ENCODE measurements at regions not wholly inside any gene's neighbourhood (a gene's known extent, or its start where the extent isn't known, plus 50 kb on each side); places are given as distances from the start of the nearest gene placed in this dataset.

- no peak overlapping the region for H3K9ac ChIP-seq (ENCODE audit: insufficient read depth, low read length, poor library complexity, severe bottlenecking)
- H4K20me1 ChIP-seq (ENCODE audit: insufficient read depth, low read length) = no peaks in the 10 kb centered on the region
- Mint-ChIP-seq H3K9me3 (peaks cover 0 to 3% (median 1%) of the 10 kb centered on the region in 7 donors), H3K27me3 (ENCODE audit: low read depth in 3 of 3) (no peaks in the 10 kb centered on the region), H3K36me3 (no peaks in the 10 kb centered on the region), H3K4me3 (no peak overlapping the region), H3K27ac (no peak overlapping the region), H3K4me1 (no peaks in the 10 kb centered on the region)
- DNase-seq = no peak
- H2AFZ ChIP-seq (ENCODE audit: insufficient read depth, low read depth, low read length, poor library complexity, severe bottlenecking) = no peak overlapping the region
- no peaks in the 10 kb centered on the region for H3K27me3 ChIP-seq (ENCODE audit: control insufficient read depth in 2 of 2, insufficient read depth in 2 of 2, low read length in 2 of 2)
- 92% methylated on average over 2 of the region's 2 CpGs for WGBS (ENCODE audit: insufficient coverage)
- H3K27ac ChIP-seq (ENCODE audit: low read depth in 1 of 2, low read length in 2 of 2) = no peak overlapping the region
- H3K9me3 ChIP-seq (replicated peaks in 1 of 2; ENCODE audit: control insufficient read depth in 1 of 2, insufficient read depth in 1 of 2, low read length in 2 of 2) = no peaks in the 10 kb centered on the region
- H3K4me1 ChIP-seq (ENCODE audit: control insufficient read depth in 1 of 2, insufficient read depth in 2 of 2, low read length in 2 of 2) = no peaks in the 10 kb centered on the region
- no peak overlapping the region for H3K4me3 ChIP-seq (replicated peaks in 1 of 3; ENCODE audit: low read depth in 2 of 3, low read length in 3 of 3)
- no peaks in the 10 kb centered on the region for H3K36me3 ChIP-seq (replicated peaks in 1 of 2; ENCODE audit: control insufficient read depth in 1 of 2, insufficient read depth in 2 of 2, low read length in 2 of 2)
- H3K4me2 ChIP-seq (replicated peaks; ENCODE audit: extremely low read depth, low read length, poor library complexity, severe bottlenecking) = no peak overlapping the region
- intact Hi-C loops (cut with micrococcal nuclease) = no loop called here
- no peak for TF ChIP-seq CTCF (IDR thresholded peaks at IDR 0.05)
- H3K79me2 ChIP-seq (ENCODE audit: insufficient read depth, low read length) = no peaks in the 10 kb centered on the region
These were observed 549.4 kb downstream of the STK39 start for GRCh38 chr2:167697948-167698347.

- Mint-ChIP-seq H3K27me3 (ENCODE audit: low read depth in 3 of 3) (no peaks in the 10 kb centered on the region), H3K9me3 (peaks cover 0 to 3% (median 1%) of the 10 kb centered on the region in 7 donors), H3K36me3 (no peaks in the 10 kb centered on the region), H3K4me3 (no peak overlapping the region), H3K27ac (no peak overlapping the region), H3K4me1 (no peaks in the 10 kb centered on the region)
- H3K27ac ChIP-seq (ENCODE audit: low read depth in 1 of 2, low read length in 2 of 2) = no peak overlapping the region
- no CpG with 5 or more reads among the region's 1 CpG for WGBS (ENCODE audit: insufficient coverage)
- H3K9ac ChIP-seq (ENCODE audit: insufficient read depth, low read length, poor library complexity, severe bottlenecking) = no peak overlapping the region
- no peaks in the 10 kb centered on the region for H3K4me1 ChIP-seq (ENCODE audit: control insufficient read depth in 1 of 2, insufficient read depth in 2 of 2, low read length in 2 of 2)
- H4K20me1 ChIP-seq (ENCODE audit: insufficient read depth, low read length) = no peaks in the 10 kb centered on the region
- no peak for TF ChIP-seq CTCF (IDR thresholded peaks at IDR 0.05)
- no peaks in the 10 kb centered on the region for H3K79me2 ChIP-seq (ENCODE audit: insufficient read depth, low read length)
- H3K27me3 ChIP-seq (ENCODE audit: control insufficient read depth in 2 of 2, insufficient read depth in 2 of 2, low read length in 2 of 2) = no peaks in the 10 kb centered on the region
- no peak for DNase-seq
- H3K36me3 ChIP-seq (replicated peaks in 1 of 2; ENCODE audit: control insufficient read depth in 1 of 2, insufficient read depth in 2 of 2, low read length in 2 of 2) = no peaks in the 10 kb centered on the region
- H3K4me3 ChIP-seq (replicated peaks in 1 of 3; ENCODE audit: low read depth in 2 of 3, low read length in 3 of 3) = no peak overlapping the region
- no peak overlapping the region for H3K4me2 ChIP-seq (replicated peaks; ENCODE audit: extremely low read depth, low read length, poor library complexity, severe bottlenecking)
- H3K9me3 ChIP-seq (replicated peaks in 1 of 2; ENCODE audit: control insufficient read depth in 1 of 2, insufficient read depth in 1 of 2, low read length in 2 of 2) = no peaks in the 10 kb centered on the region
- H2AFZ ChIP-seq (ENCODE audit: insufficient read depth, low read depth, low read length, poor library complexity, severe bottlenecking) = no peak overlapping the region
- intact Hi-C loops (cut with micrococcal nuclease) = no loop called here
These were observed 550.2 kb downstream of the STK39 start for GRCh38 chr2:167697194-167697593.

Measured in CD14-positive monocyte (primary cell).